Endothelial cell of umbilical vein (primary cell): ENCODE measurements at regions not wholly inside any gene's neighbourhood (a gene's known extent, or its start where the extent isn't known, plus 50 kb on each side); places are given as distances from the start of the nearest gene placed in this dataset.

Experiments used
- BruUV-seq: library from RNA; stranded (reverse); fragments of 400-500 nt; replicated peaks from 2 replicates; lab custom pipeline; 2021; lab: Mats Ljungman, UMichigan
- CTCF ChIA-PET: fragments of 300-600, 350-600 bp; sonication (Branson Sonifier 250); formaldehyde crosslinking; loops from one replicate; lab custom pipeline; 2021; ENCODE audit warnings: antibody characterized with exemption, inconsistent platforms; lab: Charles Lee
- POLR2A ChIA-PET: fragments of 300-600, 350-600 bp; sonication (Branson Sonifier 250); formaldehyde crosslinking; loops from one replicate; lab custom pipeline; 2021; ENCODE audit warnings: antibody characterized with exemption, inconsistent platforms; lab: Charles Lee
- DNase-seq: peaks from one replicate; pipeline ENCODE4 v3.0.0-alpha.2; 2011; ENCODE audit warnings: low read depth, low spot score
- FAIRE-seq: peaks from 2 replicates; lab custom pipeline; 2011; peaks lifted over from hg19 to GRCh38; lab: Jason Lieb, UNC
- H2AFZ ChIP-seq: 2 replicates; pipeline ENCODE4 v1.6.0; 2012; ENCODE audit warnings: low read depth, low read length, control low read depth, inconsistent platforms
- H3K27ac ChIP-seq: 2 replicates; pipeline ENCODE4 v1.5.1; 2011; ENCODE audit warnings: low read depth, mild to moderate bottlenecking, control low read depth, low read length, moderate library complexity; ENCODE audit not compliant: insufficient read depth
- H3K27me3 ChIP-seq, 2 experiments: 2 replicates each; pipeline versions ENCODE4 v1.6.0 to v1.6.1; 2011; ENCODE audit warnings: low read length in 2 of 2, mixed read lengths in 1 of 2; ENCODE audit not compliant: control insufficient read depth in 2 of 2, insufficient read depth in 2 of 2
- H3K36me3 ChIP-seq, 2 experiments: 2 replicates in 1 of 2; 3 replicates in 1 of 2; pipeline ENCODE4 v1.5.1; 2011; ENCODE audit warnings: low read length in 2 of 2, mild to moderate bottlenecking in 1 of 2, moderate library complexity in 1 of 2; ENCODE audit not compliant: control insufficient read depth in 2 of 2, insufficient read depth in 2 of 2; ENCODE audit errors: extremely low read depth in 1 of 2
- H3K4me1 ChIP-seq: 3 replicates; pipeline ENCODE4 v1.5.1; 2011; ENCODE audit warnings: mild to moderate bottlenecking, low read length; ENCODE audit not compliant: control insufficient read depth, insufficient read depth; ENCODE audit errors: extremely low read depth
- H3K4me2 ChIP-seq: 2 replicates; pipeline ENCODE4 v1.6.1; 2011; ENCODE audit warnings: low read length, control low read depth, mixed read lengths; ENCODE audit not compliant: insufficient read depth
- H3K4me3 ChIP-seq, 3 experiments: fragments of 200-600 bp in 1 of 3; sonication (generic), shearing (Covaris generic) in 1 of 3; replicated peaks in 1 of 3; 2 replicates each; pipeline ENCODE4 v1.5.1; 2011 to 2016; ENCODE audit warnings: control low read depth in 3 of 3, low read length in 3 of 3, mild to moderate bottlenecking in 2 of 3, inconsistent platforms in 1 of 3, low read depth in 1 of 3, moderate library complexity in 1 of 3; ENCODE audit not compliant: insufficient read depth in 1 of 3
- H3K79me2 ChIP-seq: 2 replicates; pipeline ENCODE4 v1.6.0; 2012; ENCODE audit warnings: low read length, inconsistent platforms; ENCODE audit not compliant: control insufficient read depth, insufficient read depth
- H3K9ac ChIP-seq: replicated peaks from 2 replicates; pipeline ENCODE3; 2011; ENCODE audit warnings: low read length, control low read depth; ENCODE audit not compliant: insufficient read depth; ENCODE audit errors: extremely low read depth
- H3K9me1 ChIP-seq: replicated peaks from 3 replicates; pipeline ENCODE4 v1.6.0; 2011; ENCODE audit warnings: mild to moderate bottlenecking, low read length; ENCODE audit not compliant: control insufficient read depth, insufficient read depth; ENCODE audit errors: extremely low read depth
- H3K9me3 ChIP-seq: replicated peaks from 2 replicates; pipeline ENCODE4 v1.5.1; 2012; ENCODE audit warnings: low read length, inconsistent platforms; ENCODE audit not compliant: control insufficient read depth, insufficient read depth
- H4K20me1 ChIP-seq: replicated peaks from 2 replicates; pipeline ENCODE3; 2011; ENCODE audit warnings: mild to moderate bottlenecking, low read length; ENCODE audit not compliant: control insufficient read depth, insufficient read depth; ENCODE audit errors: extremely low read depth
- CTCF ChIP-seq, 2 donors: IDR thresholded peaks; 1 replicate in 1 of 2; 2 replicates in 1 of 2; pipeline ENCODE4 v1.5.1; 2011; ENCODE audit warnings: low read length in 2 of 2, mild to moderate bottlenecking in 2 of 2, moderate library complexity in 2 of 2, control low read depth in 1 of 2, inconsistent platforms in 1 of 2, low read depth in 1 of 2; ENCODE audit not compliant: insufficient read depth in 1 of 2; ENCODE audit errors: extremely low read depth in 1 of 2
- EZH2 ChIP-seq: IDR thresholded peaks from 2 replicates; pipeline ENCODE4 v1.6.1; 2012; ENCODE audit warnings: borderline replicate concordance, low read depth, mild to moderate bottlenecking, moderate library complexity, low read length, inconsistent platforms; ENCODE audit not compliant: severe bottlenecking
- FOS ChIP-seq: IDR thresholded peaks from 2 replicates; pipeline ENCODE4 v1.6.1; 2011; ENCODE audit warnings: mild to moderate bottlenecking, low read length, moderate library complexity, borderline replicate concordance; ENCODE audit not compliant: insufficient read depth
- GATA2 ChIP-seq: IDR thresholded peaks from 2 replicates; pipeline ENCODE4 v1.7.0; 2011; ENCODE audit warnings: low read depth, mild to moderate bottlenecking, moderate library complexity, mixed read lengths, low read length; ENCODE audit not compliant: insufficient read length, insufficient read depth
- JUN ChIP-seq: IDR thresholded peaks from 2 replicates; pipeline ENCODE4 v1.6.1; 2011; ENCODE audit warnings: borderline replicate concordance, low read depth; ENCODE audit not compliant: insufficient read length, insufficient read depth
- MAX ChIP-seq: IDR thresholded peaks from 2 replicates; pipeline ENCODE4 v1.6.1; 2011; ENCODE audit not compliant: insufficient read depth, insufficient read length
- MYC ChIP-seq: IDR thresholded peaks from one replicate; pipeline ENCODE4 v1.6.1; 2011; ENCODE audit warnings: mild to moderate bottlenecking, low read depth, low read length
- POLR2A ChIP-seq: IDR thresholded peaks from 2 replicates; pipeline ENCODE4 v1.6.1; 2012; ENCODE audit warnings: low read depth, mild to moderate bottlenecking, control low read depth, low read length
- POLR2AphosphoS5 ChIP-seq: IDR thresholded peaks from 2 replicates; pipeline ENCODE4 v1.6.1; 2012; ENCODE audit warnings: low read depth, mild to moderate bottlenecking, control low read depth, low read length, moderate library complexity; ENCODE audit not compliant: insufficient read depth
- dilution Hi-C: fragments of 300-500 bp; cut with MboI; formaldehyde crosslinking; loops from one replicate; pipeline ENCODE4 v1.15.0; 2019; ENCODE audit warnings: low sequenced_read_pairs; ENCODE audit not compliant: extremely low pct_ligation_motif_present
- intact Hi-C: fragments of 100-400 bp; cut with micrococcal nuclease; formaldehyde crosslinking; loops from one replicate; pipeline ENCODE4 v1.10.0; 2022

- BruUV-seq: no TSS peak
- POLR2A ChIA-PET: no interaction called here
- intact Hi-C loops (no loop called here), dilution Hi-C loops (no loop called here)
- H2AFZ ChIP-seq: no peak overlapping the region
- no peak overlapping the region for H3K27ac ChIP-seq
- H3K9me3 ChIP-seq: no peaks in the 10 kb centered on the region
- H3K4me2 ChIP-seq: no peak overlapping the region
- CTCF ChIA-PET: interaction anchor here (1.1 kb wide), 1 partner anchor 152 kb away, joined by 4 read pairs; no protein-coding TSS in a partner anchor
- H3K9me1 ChIP-seq: no peaks in the 10 kb centered on the region
- no peak overlapping the region for H3K4me3 ChIP-seq
- H4K20me1 ChIP-seq: no peaks in the 10 kb centered on the region
- H3K36me3 ChIP-seq: no peaks in the 10 kb centered on the region
- no peak overlapping the region for H3K9ac ChIP-seq
- TF ChIP-seq JUN: no peak
- TF ChIP-seq MYC: no peak
- TF ChIP-seq POLR2AphosphoS5: no peak
- TF ChIP-seq CTCF (IDR thresholded peaks at IDR 0.05; ENCODE audit: extremely low read depth in 1 of 2, insufficient read depth in 1 of 2, low read depth in 1 of 2, low read length in 2 of 2): no peak
- TF ChIP-seq FOS: no peak
- no peak for TF ChIP-seq MAX
- no peak for TF ChIP-seq POLR2A
- TF ChIP-seq EZH2: no peak
- no peak for TF ChIP-seq GATA2
- no peaks in the 10 kb centered on the region for H3K27me3 ChIP-seq
- FAIRE-seq: no peak
- H3K4me1 ChIP-seq: peaks cover 17% of the 10 kb centered on the region
- DNase-seq: no peak
- no peaks in the 10 kb centered on the region for H3K79me2 ChIP-seq
These were observed 1080.9 kb upstream of the ZEB2 start for GRCh38 chr2:145600811-145601210.
